Activated CD4-positive, alpha-beta memory T cell treated with anti-CD3 and anti-CD28 coated beads for 36 hours (primary cell): ENCODE measurements at regions not wholly inside any gene's neighbourhood (a gene's known extent, or its start where the extent isn't known, plus 50 kb on each side); places are given as distances from the start of the nearest gene placed in this dataset.

Experiments used
- CTCF ChIA-PET: fragments of 350-600 bp; sonication (Branson Sonifier 250); formaldehyde crosslinking; loops from one replicate; lab custom pipeline; 2021; ENCODE audit warnings: antibody characterized with exemption, inconsistent platforms; lab: Charles Lee
- POLR2A ChIA-PET: fragments of 350-600 bp; sonication (Branson Sonifier 250); formaldehyde crosslinking; loops from one replicate; lab custom pipeline; 2021; ENCODE audit warnings: antibody characterized with exemption; lab: Charles Lee
- DNase-seq: peaks from one replicate; pipeline ENCODE4 v3.0.0-alpha.2; 2020
- H3K27ac Mint-ChIP-seq: one replicate; pipeline ENCODE4 v1.8.0; 2021; ENCODE audit warnings: mixed read lengths
- H3K27me3 Mint-ChIP-seq: one replicate; pipeline ENCODE4 v1.8.0; 2021; ENCODE audit warnings: mixed read lengths
- H3K36me3 Mint-ChIP-seq: one replicate; pipeline ENCODE4 v1.8.0; 2021; ENCODE audit warnings: mixed read lengths
- H3K4me1 Mint-ChIP-seq: one replicate; pipeline ENCODE4 v1.8.0; 2021; ENCODE audit warnings: low read depth, mixed read lengths
- H3K4me3 Mint-ChIP-seq: one replicate; pipeline ENCODE4 v1.8.0; 2021; ENCODE audit warnings: mild to moderate bottlenecking, mixed read lengths
- H3K9me3 Mint-ChIP-seq: one replicate; pipeline ENCODE4 v1.8.0; 2021; ENCODE audit warnings: mixed read lengths
- intact Hi-C: fragments of 100-400 bp; cut with micrococcal nuclease; formaldehyde crosslinking; loops from one replicate; pipeline ENCODE4 v1.15.1; 2023

- H3K4me3 Mint-ChIP-seq: no peak overlapping the region
- no peak for DNase-seq
- ChIA-PET CTCF (no interaction called here), POLR2A (no interaction called here)
- no peak overlapping the region for H3K27ac Mint-ChIP-seq
- H3K9me3 Mint-ChIP-seq: no peaks in the 10 kb centered on the region
- intact Hi-C loops: no loop called here
- peaks cover 3% of the 10 kb centered on the region for H3K27me3 Mint-ChIP-seq
- no peaks in the 10 kb centered on the region for H3K36me3 Mint-ChIP-seq
- H3K4me1 Mint-ChIP-seq: peaks cover 4% of the 10 kb centered on the region
Measured at GRCh38 chr18:75128911-75129716, 79.8 kb downstream of the PTGR3 start.

GRCh38 chr18:75128051-75128605 lies 80.8 kb downstream of the PTGR3 start:
- no peak overlapping the region for H3K4me3 Mint-ChIP-seq
- no peak for DNase-seq
- ChIA-PET POLR2A (no interaction called here), CTCF (no interaction called here)
- peaks cover 4% of the 10 kb centered on the region for H3K4me1 Mint-ChIP-seq
- H3K36me3 Mint-ChIP-seq: no peaks in the 10 kb centered on the region
- intact Hi-C loops: no loop called here
- H3K27ac Mint-ChIP-seq: no peak overlapping the region
- H3K27me3 Mint-ChIP-seq: peaks cover 3% of the 10 kb centered on the region
- H3K9me3 Mint-ChIP-seq: no peaks in the 10 kb centered on the region

GRCh38 chr18:75127143-75128021 lies 81.6 kb downstream of the PTGR3 start:
- Mint-ChIP-seq H3K9me3 (no peaks in the 10 kb centered on the region), H3K27me3 (peaks cover 3% of the 10 kb centered on the region), H3K36me3 (no peaks in the 10 kb centered on the region), H3K4me1 (peaks cover 4% of the 10 kb centered on the region), H3K4me3 (no peak overlapping the region), H3K27ac (no peak overlapping the region)
- DNase-seq: no peak
- intact Hi-C loops: no loop called here
- ChIA-PET POLR2A (no interaction called here), CTCF (no interaction called here)

GRCh38 chr18:75125382-75126331 lies 83.3 kb downstream of the PTGR3 start:
- H3K27me3 Mint-ChIP-seq: peaks cover 3% of the 10 kb centered on the region
- DNase-seq: no peak
- intact Hi-C loops: no loop called here
- no peak overlapping the region for H3K4me3 Mint-ChIP-seq
- ChIA-PET POLR2A (no interaction called here), CTCF (no interaction called here)
- no peaks in the 10 kb centered on the region for H3K36me3 Mint-ChIP-seq
- no peak overlapping the region for H3K27ac Mint-ChIP-seq
- H3K4me1 Mint-ChIP-seq: peaks cover 7% of the 10 kb centered on the region
- H3K9me3 Mint-ChIP-seq: no peaks in the 10 kb centered on the region

GRCh38 chr18:75124991-75125381 lies 84.0 kb downstream of the PTGR3 start:
- POLR2A ChIA-PET: no interaction called here
- Mint-ChIP-seq H3K4me3 (no peak overlapping the region), H3K27ac (no peak overlapping the region)

GRCh38 chr18:75124551-75124950 lies 84.4 kb downstream of the PTGR3 start:
- H3K27ac Mint-ChIP-seq: no peak overlapping the region
- CTCF ChIA-PET: no interaction called here

More at GRCh38 chr18:75124991-75125381, 84.0 kb downstream of the PTGR3 start:
- H3K4me1 Mint-ChIP-seq: peaks cover 7% of the 10 kb centered on the region
- no peaks in the 10 kb centered on the region for H3K36me3 Mint-ChIP-seq
- H3K9me3 Mint-ChIP-seq: no peaks in the 10 kb centered on the region
- intact Hi-C loops: no loop called here
- H3K27me3 Mint-ChIP-seq: peaks cover 3% of the 10 kb centered on the region
- no peak for DNase-seq
- CTCF ChIA-PET: no interaction called here

GRCh38 chr18:75123113-75123512 lies 85.8 kb downstream of the PTGR3 start:
- Mint-ChIP-seq H3K4me1 (peaks cover 7% of the 10 kb centered on the region), H3K9me3 (no peaks in the 10 kb centered on the region), H3K27me3 (peaks cover 3% of the 10 kb centered on the region), H3K4me3 (no peak overlapping the region), H3K27ac (no peak overlapping the region), H3K36me3 (no peaks in the 10 kb centered on the region)
- ChIA-PET POLR2A (no interaction called here), CTCF (no interaction called here)
- intact Hi-C loops: no loop called here
- no peak for DNase-seq

More at GRCh38 chr18:75124551-75124950, 84.4 kb downstream of the PTGR3 start:
- Mint-ChIP-seq H3K27me3 (peaks cover 3% of the 10 kb centered on the region), H3K4me3 (no peak overlapping the region), H3K4me1 (peaks cover 7% of the 10 kb centered on the region), H3K36me3 (no peaks in the 10 kb centered on the region), H3K9me3 (no peaks in the 10 kb centered on the region)
- DNase-seq: no peak
- intact Hi-C loops: no loop called here
- POLR2A ChIA-PET: no interaction called here

- Mint-ChIP-seq H3K4me3 (no peak overlapping the region), H3K36me3 (no peaks in the 10 kb centered on the region), H3K27ac (no peak overlapping the region), H3K4me1 (peaks cover 7% of the 10 kb centered on the region), H3K9me3 (no peaks in the 10 kb centered on the region), H3K27me3 (peaks cover 4% of the 10 kb centered on the region)
- no peak for DNase-seq
- CTCF ChIA-PET: no interaction called here
- intact Hi-C loops: no loop called here
- POLR2A ChIA-PET: no interaction called here
Measured at GRCh38 chr18:75122334-75122958, 86.5 kb downstream of the PTGR3 start.

GRCh38 chr18:75121266-75121665 lies 87.7 kb downstream of the PTGR3 start:
- intact Hi-C loops: no loop called here
- no peak for DNase-seq
- ChIA-PET CTCF (no interaction called here), POLR2A (no interaction called here)
- Mint-ChIP-seq H3K27ac (no peak overlapping the region), H3K4me3 (no peak overlapping the region), H3K27me3 (peaks cover 5% of the 10 kb centered on the region), H3K9me3 (no peaks in the 10 kb centered on the region), H3K36me3 (no peaks in the 10 kb centered on the region), H3K4me1 (peaks cover 6% of the 10 kb centered on the region)

GRCh38 chr18:75120521-75120920 lies 88.4 kb downstream of the PTGR3 start:
- DNase-seq: no peak
- ChIA-PET CTCF (no interaction called here), POLR2A (no interaction called here)
- H3K27me3 Mint-ChIP-seq: peaks cover 2% of the 10 kb centered on the region
- no peak overlapping the region for H3K4me3 Mint-ChIP-seq
- H3K36me3 Mint-ChIP-seq: no peaks in the 10 kb centered on the region
- no peak overlapping the region for H3K27ac Mint-ChIP-seq
- H3K9me3 Mint-ChIP-seq: no peaks in the 10 kb centered on the region
- intact Hi-C loops: no loop called here
- H3K4me1 Mint-ChIP-seq: peaks cover 3% of the 10 kb centered on the region

GRCh38 chr18:75116809-75117208 lies 92.1 kb downstream of the PTGR3 start:
- no peak overlapping the region for H3K27ac Mint-ChIP-seq
- no peak for DNase-seq
- no peak overlapping the region for H3K4me3 Mint-ChIP-seq
- H3K9me3 Mint-ChIP-seq: no peaks in the 10 kb centered on the region
- H3K27me3 Mint-ChIP-seq: peaks cover 2% of the 10 kb centered on the region
- intact Hi-C loops: no loop called here
- peaks cover 3% of the 10 kb centered on the region for H3K4me1 Mint-ChIP-seq
- ChIA-PET POLR2A (no interaction called here), CTCF (no interaction called here)
- no peaks in the 10 kb centered on the region for H3K36me3 Mint-ChIP-seq
